ENCODE measurements at regions not wholly inside any gene's neighbourhood (a gene's known extent, or its start where the extent isn't known, plus 50 kb on each side); places are given as distances from the start of the nearest gene placed in this dataset.

DNA sequence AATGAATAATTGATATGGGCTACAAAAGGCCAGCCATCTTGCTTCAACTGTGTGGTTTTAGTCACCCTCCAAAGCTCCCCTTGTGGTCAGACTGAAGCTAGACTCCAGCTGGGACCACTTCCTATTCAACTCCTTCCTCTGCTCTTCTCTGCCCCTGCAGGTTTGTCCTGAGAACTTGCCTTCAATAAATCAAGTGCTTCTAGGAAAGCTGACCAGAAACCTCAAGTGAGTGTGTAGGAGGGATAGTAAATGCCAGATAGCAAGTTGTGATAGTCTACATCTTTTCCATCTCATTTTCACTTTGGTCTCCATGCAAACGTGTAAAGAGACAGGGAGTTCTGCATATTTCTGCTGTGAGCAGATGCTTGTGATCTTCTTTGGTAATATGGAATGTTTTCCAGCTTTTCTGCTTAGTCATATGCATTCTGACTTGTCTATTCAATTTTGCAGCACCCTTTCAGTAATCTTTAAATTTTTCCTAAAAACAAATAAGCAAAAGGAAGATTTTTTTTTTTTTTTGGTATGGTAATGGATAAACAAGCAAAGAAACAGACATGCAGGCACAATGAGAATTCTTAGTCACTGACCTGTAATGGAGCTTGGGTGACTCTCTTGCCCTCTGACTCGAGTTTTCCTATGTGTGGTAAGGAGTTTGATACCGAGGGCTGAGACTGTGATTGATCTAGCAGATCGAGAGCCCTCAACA is 201.3 kb upstream of the BTBD3 start:
- Histone ChIP-seq H3K4me2 (ENCODE audit: low read length) (no peak overlapping the region), H3K9me2 (ENCODE audit: insufficient read depth) (no peaks in the 10 kb centered on the region), H3K4me1 (ENCODE audit: control insufficient read depth in 1 of 2, insufficient read depth in 2 of 2, low read length in 2 of 2) (no peaks in the 10 kb centered on the region), H3K27me3 (ENCODE audit: insufficient read depth, low read length) (peaks cover 4% of the 10 kb centered on the region; the same call in 1 of the 2 replicates), H3K36me3 (ENCODE audit: control insufficient read depth in 1 of 2, insufficient read depth in 2 of 2, low read length in 2 of 2) (no peaks in the 10 kb centered on the region), H4K20me1 (ENCODE audit: insufficient read depth) (no peaks in the 10 kb centered on the region), H3K9ac (ENCODE audit: low read length) (no peak overlapping the region), H3K27ac (ENCODE audit: low read depth, low read length) (no peak overlapping the region), H2AFZ (ENCODE audit: low read depth, low read length, poor library complexity, severe bottlenecking) (no peak overlapping the region), H3K79me2 (ENCODE audit: insufficient read depth, low read length) (no peaks in the 10 kb centered on the region), H3K4me3 (replicated peaks in 1 of 2; ENCODE audit: low read depth in 1 of 2, low read length in 2 of 2) (no peak overlapping the region), H3K9me3 (ENCODE audit: control insufficient read depth in 1 of 2, insufficient read depth in 1 of 2, low read depth in 1 of 2, low read length in 2 of 2) (no peaks in the 10 kb centered on the region)
- RAD21 ChIA-PET (ENCODE audit: low non-redundant PET in 1 of 2, low total read pairs in 2 of 2, uncharacterized antibody in 2 of 2, unreplicated experiment in 2 of 2): no interaction called here
- no TSS peak for BruUV-seq (replicated peaks)
- intact Hi-C loops (cut with micrococcal nuclease): no loop called here
- ATAC-seq (peak; percentile 99), DNase-seq (ENCODE audit: low read depth, low spot score) (peak; percentile 65)
- POLR2A ChIA-PET: no interaction called here
- CTCF ChIA-PET: interaction anchor here (0.7 to 1.7 kb wide), 9 partner anchors 10 to 170 kb away, joined by 3 to 5 read pairs (median 4); no protein-coding TSS in a partner anchor
- TF ChIP-seq, protein P1, sequence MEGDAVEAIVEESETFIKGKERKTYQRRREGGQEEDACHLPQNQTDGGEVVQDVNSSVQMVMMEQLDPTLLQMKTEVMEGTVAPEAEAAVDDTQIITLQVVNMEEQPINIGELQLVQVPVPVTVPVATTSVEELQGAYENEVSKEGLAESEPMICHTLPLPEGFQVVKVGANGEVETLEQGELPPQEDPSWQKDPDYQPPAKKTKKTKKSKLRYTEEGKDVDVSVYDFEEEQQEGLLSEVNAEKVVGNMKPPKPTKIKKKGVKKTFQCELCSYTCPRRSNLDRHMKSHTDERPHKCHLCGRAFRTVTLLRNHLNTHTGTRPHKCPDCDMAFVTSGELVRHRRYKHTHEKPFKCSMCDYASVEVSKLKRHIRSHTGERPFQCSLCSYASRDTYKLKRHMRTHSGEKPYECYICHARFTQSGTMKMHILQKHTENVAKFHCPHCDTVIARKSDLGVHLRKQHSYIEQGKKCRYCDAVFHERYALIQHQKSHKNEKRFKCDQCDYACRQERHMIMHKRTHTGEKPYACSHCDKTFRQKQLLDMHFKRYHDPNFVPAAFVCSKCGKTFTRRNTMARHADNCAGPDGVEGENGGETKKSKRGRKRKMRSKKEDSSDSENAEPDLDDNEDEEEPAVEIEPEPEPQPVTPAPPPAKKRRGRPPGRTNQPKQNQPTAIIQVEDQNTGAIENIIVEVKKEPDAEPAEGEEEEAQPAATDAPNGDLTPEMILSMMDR (IDR thresholded peaks at IDR 0.05 in 2 of 3, conservative IDR thresholded peaks at IDR 0.05 in 1 of 3; ENCODE audit: borderline replicate concordance in 1 of 3, insufficient read depth in 1 of 3, low read depth in 2 of 3, low read length in 2 of 3): peak; percentile 34 to 71 (median 62); a peak in 5 of 6 replicates
- TF ChIP-seq ELF1 (IDR thresholded peaks at IDR 0.05; ENCODE audit: borderline replicate concordance, low read depth) (no peak), RAD21 (IDR thresholded peaks at IDR 0.05; ENCODE audit: low read depth) (peak; percentile 8; the same call in 1 of the 2 replicates)

- no peak overlapping the region for H3K4me3 ChIP-seq (replicated peaks in 1 of 2; ENCODE audit: low read depth in 1 of 2, low read length in 2 of 2)
- intact Hi-C loops (cut with micrococcal nuclease): no loop called here
- ChIA-PET CTCF (interaction anchor here (0.9 to 1.7 kb wide), 6 partner anchors 10 to 132 kb away, joined by 3 to 5 read pairs (median 4); no protein-coding TSS in a partner anchor), POLR2A (no interaction called here), RAD21 (ENCODE audit: low non-redundant PET in 1 of 2, low total read pairs in 2 of 2, uncharacterized antibody in 2 of 2, unreplicated experiment in 2 of 2) (no interaction called here)
- ATAC-seq (no peak), DNase-seq (ENCODE audit: low read depth, low spot score) (no peak)
- no peak overlapping the region for H3K27ac ChIP-seq (ENCODE audit: low read depth, low read length)
- H3K27me3 ChIP-seq (ENCODE audit: insufficient read depth, low read length): peaks cover 4% of the 10 kb centered on the region; the same call in 1 of the 2 replicates
- no peak overlapping the region for H2AFZ ChIP-seq (ENCODE audit: low read depth, low read length, poor library complexity, severe bottlenecking)
- H3K9ac ChIP-seq (ENCODE audit: low read length): no peak overlapping the region
- H3K36me3 ChIP-seq (ENCODE audit: control insufficient read depth in 1 of 2, insufficient read depth in 2 of 2, low read length in 2 of 2): no peaks in the 10 kb centered on the region
- no peaks in the 10 kb centered on the region for H3K4me1 ChIP-seq (ENCODE audit: control insufficient read depth in 1 of 2, insufficient read depth in 2 of 2, low read length in 2 of 2)
- no peaks in the 10 kb centered on the region for H3K79me2 ChIP-seq (ENCODE audit: insufficient read depth, low read length)
- no peaks in the 10 kb centered on the region for H4K20me1 ChIP-seq (ENCODE audit: insufficient read depth)
- H3K9me3 ChIP-seq (ENCODE audit: control insufficient read depth in 1 of 2, insufficient read depth in 1 of 2, low read depth in 1 of 2, low read length in 2 of 2): no peaks in the 10 kb centered on the region
- no TSS peak for BruUV-seq (replicated peaks)
- no peaks in the 10 kb centered on the region for H3K9me2 ChIP-seq (ENCODE audit: insufficient read depth)
- H3K4me2 ChIP-seq (ENCODE audit: low read length): no peak overlapping the region
- no peak for TF ChIP-seq EZH2 (IDR thresholded peaks at IDR 0.05)
- TF ChIP-seq TCF7L2 (IDR thresholded peaks at IDR 0.05; ENCODE audit: borderline replicate concordance, extremely low read depth, insufficient read depth, insufficient read length): no peak
- TF ChIP-seq ZFX (IDR thresholded peaks at IDR 0.05): no peak
- no peak for TF ChIP-seq SP1 (IDR thresholded peaks at IDR 0.05; ENCODE audit: low read depth)
- no peak for TF ChIP-seq YY1 (IDR thresholded peaks at IDR 0.05; ENCODE audit: extremely low read depth, insufficient replicate concordance, low read depth, low read length)
- no peak for TF ChIP-seq FOSL1 (IDR thresholded peaks at IDR 0.05; ENCODE audit: low read depth)
- no peak for TF ChIP-seq EGR1 (IDR thresholded peaks at IDR 0.05; ENCODE audit: low read depth)
- no peak for TF ChIP-seq CEBPB (IDR thresholded peaks at IDR 0.05; ENCODE audit: low read depth)
- no peak for TF ChIP-seq ZNF274 (IDR thresholded peaks at IDR 0.05; ENCODE audit: low read depth, low read length)
- no peak for TF ChIP-seq JUND (IDR thresholded peaks at IDR 0.05)
- TF ChIP-seq, protein P1 (IDR thresholded peaks at IDR 0.05 in 2 of 3, conservative IDR thresholded peaks at IDR 0.05 in 1 of 3; ENCODE audit: borderline replicate concordance in 1 of 3, insufficient read depth in 1 of 3, low read depth in 2 of 3, low read length in 2 of 3): no peak
- no peak for TF ChIP-seq MAX (IDR thresholded peaks at IDR 0.05)
- TF ChIP-seq RAD21 (IDR thresholded peaks at IDR 0.05; ENCODE audit: low read depth): no peak
- TF ChIP-seq ELF1 (IDR thresholded peaks at IDR 0.05; ENCODE audit: borderline replicate concordance, low read depth): no peak
Observed at GRCh38 chr20:11716945-11717248, 200.8 kb upstream of the BTBD3 start.
